HG02840 (cell line): ENCODE measurements at regions not wholly inside any gene's neighbourhood (a gene's known extent, or its start where the extent isn't known, plus 50 kb on each side); places are given as distances from the start of the nearest gene placed in this dataset.
A peak's percentile ranks its signal among the peaks of the same experiment; 100 is the strongest.

ENCODE experiments used
- ATAC-seq: cut with Tn5 transposase; IDR thresholded peaks from one replicate; pipeline ENCODE4 v1.9.1; 2021; ENCODE audit warnings: mild to moderate bottlenecking, moderate library complexity, moderate number of reproducible peaks; ENCODE audit not compliant: unreplicated experiment, low FRiP score

- no peak for ATAC-seq
Measured at GRCh38 chr1:83773059-83773458, 225.9 kb downstream of the TTLL7 start.

- ATAC-seq = no peak
Measured at GRCh38 chr1:83770319-83770661, 228.6 kb downstream of the TTLL7 start.

DNA sequence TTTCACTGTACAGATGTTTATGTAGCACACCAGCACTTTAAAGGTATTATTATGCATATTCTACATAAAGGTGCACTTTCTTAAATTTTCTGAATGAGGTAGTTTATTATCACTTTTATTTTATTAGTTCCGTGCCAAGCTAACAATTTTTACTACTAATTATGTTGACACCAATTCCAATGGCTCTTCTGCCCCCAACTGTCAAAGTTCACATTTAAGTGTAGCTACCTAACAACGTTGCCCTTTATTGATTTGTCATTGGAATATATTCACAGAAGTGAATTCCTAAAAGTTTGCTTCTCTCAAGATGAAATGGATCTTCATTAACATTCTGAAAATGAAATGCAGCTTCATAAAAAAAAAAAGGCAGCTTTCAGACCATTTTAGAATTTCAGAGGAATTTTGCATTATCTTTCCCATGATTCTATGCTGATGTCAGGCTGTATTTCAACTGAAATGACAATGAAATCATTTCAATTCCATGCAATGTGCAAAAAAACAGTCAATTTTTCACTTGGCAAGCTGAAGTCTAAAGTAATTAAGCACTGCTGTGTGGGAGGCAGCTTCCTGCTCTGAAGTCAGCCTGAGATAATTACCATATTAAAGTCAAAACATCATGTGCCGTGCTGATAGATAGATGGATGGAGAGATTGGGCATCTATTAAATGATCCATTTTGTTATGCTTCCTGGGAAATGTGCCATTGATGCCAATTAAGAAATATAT, 229.2 kb downstream of the TTLL7 start:
- no peak for ATAC-seq

- no peak for ATAC-seq
Measured at GRCh38 chr1:83769072-83769471, 229.9 kb downstream of the TTLL7 start.

DNA sequence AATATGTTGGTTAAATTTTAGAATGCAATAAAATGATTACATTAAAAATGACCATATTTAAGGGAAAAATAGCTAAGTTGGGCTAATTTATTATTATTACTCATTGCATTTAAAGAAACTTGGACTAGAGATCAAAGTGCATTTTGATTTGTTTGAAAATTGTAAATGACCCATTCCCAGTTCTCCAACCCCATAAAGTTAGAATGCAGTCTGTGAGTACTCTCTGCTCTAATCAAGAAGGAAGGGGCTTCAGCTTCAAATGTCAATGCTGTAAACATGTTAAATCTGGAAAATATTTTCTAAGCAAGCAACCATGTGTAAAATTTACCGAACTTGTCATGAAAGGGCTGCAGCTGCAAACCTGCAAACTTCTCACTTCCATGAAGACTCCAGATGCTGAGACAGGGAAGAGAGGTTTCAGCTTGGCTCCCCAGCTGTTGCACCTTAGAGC, 232.7 kb downstream of the TTLL7 start:
- ATAC-seq = no peak

DNA sequence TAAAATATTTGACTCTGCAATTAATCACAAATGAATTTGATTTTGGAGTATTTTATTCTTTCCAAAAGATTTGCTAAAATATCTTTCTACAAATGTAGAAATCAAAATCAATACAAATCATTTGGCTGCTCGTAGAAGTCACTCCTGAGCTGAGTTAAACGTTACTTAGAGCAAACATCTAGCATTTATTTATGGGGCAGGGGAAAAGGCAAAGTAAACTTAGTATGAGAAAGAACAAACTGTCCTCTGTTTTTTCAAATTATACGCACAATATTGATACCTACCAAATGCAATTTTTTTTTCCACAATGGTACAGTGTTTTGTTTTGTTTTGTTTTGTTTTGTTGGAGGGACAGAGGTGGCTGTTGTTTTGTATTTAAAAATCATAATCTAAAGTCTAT, 233.8 kb downstream of the TTLL7 start:
- no peak for ATAC-seq

- ATAC-seq = no peak
Measured at GRCh38 chr1:83764209-83764608, 234.7 kb downstream of the TTLL7 start.

DNA sequence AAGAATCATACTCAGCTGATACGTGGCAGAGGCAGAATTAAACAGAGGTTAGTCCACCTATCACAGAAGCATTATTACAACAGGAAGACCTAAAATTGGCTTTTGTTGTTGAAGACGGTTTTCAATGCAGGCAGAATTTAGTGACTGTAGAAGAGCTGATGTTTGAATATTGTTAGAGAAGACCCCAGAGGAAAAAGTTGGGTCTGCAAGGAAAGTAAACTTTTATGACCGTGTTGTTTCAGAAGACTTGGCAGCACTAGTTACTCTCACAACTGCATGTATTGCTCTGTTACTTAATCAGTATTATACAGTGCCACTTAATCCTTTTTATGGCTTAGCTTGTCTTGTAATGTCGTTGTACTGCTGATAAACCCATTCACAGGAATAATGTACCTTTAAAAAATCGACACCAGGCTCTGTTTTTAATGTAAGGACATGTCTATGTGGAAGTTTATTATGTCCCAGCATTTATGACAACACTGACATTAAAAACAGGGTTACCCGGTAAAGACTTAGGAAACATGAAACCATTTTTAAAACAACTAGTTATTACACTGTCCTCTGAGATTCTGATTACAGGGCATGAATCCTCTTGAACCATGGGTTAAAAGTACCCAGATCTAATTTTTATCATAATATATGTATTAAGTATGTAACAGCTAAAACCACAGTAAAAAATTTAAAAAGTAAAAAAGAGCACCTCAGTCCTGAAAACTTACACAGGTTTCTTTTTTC, 235.4 kb downstream of the TTLL7 start:
- no peak for ATAC-seq

DNA sequence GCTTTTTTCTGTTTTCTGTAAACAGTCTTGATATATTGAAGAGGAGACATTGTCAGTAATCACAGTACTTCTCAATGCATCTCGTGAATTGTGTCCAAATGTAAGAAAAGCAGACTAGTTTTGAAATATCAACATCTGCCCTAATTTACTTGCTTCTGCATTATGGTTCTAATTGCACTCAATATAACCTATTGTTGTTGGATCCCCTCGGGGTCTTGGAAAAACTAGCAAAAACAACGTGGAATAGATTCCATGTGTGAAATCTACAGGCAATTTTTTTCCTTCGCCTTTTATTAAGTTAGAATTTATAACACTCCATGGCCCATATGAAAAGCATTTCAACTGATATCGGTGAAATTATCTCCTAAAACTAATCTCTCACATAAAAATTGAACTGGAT, 236.5 kb downstream of the TTLL7 start:
- ATAC-seq = no peak

DNA sequence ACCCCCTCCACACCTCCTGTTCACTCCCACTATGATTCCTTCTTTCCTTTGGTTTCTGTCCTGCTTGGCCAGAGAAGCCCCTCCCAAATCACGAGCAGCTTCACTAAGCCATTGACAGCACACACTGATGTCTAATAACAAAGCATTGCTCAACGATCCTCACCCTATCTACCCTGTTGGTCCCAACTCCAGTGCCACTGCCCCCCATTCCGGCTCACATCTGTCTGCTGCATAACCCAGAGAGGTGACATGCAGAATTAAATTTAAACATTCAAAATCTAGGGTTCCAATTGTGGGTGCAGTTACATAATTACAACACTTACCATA, 236.9 kb downstream of the TTLL7 start:
- no peak for ATAC-seq

DNA sequence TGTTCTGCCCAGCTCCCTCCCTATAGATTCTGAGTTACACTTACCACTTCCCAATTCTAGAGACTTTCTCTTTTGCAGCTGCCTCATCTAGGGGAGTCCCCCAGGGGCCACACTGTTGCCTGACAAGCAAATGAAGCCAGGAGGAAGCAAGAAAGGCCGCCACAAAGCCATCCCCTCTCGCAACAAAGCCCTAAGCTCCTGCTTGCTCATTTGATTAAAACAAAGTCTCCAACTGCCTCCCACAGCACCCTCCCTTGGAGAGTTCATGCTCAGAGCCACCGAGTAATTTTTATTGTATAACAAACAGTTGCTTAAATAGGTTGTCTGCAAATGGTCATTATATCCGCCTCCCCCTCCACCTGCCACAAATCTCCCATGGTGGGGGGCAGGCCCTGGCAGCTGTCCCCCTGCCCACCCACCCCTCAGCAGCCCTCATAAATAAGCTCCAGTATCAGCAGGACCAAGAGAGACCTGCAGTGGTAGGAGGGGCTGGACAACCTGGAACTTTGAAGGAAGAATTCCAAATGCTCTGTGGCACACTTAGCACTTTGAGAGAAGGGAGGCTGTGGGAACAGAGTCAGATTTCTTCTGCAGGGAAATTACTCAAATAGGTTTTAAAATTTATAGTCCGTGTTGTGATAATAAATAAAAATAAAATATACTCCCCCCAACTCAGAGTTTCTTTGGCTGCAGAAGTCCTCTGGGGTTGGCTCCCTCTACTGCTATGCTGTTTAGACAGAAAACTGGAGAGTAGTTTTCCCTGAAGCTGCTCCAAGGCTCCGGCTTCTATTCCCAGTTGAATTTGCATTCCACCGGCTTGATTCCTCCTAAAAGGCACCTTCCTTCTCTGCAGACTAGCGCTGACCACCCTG, 237.5 kb downstream of the TTLL7 start:
- peak; percentile 100 for ATAC-seq

DNA sequence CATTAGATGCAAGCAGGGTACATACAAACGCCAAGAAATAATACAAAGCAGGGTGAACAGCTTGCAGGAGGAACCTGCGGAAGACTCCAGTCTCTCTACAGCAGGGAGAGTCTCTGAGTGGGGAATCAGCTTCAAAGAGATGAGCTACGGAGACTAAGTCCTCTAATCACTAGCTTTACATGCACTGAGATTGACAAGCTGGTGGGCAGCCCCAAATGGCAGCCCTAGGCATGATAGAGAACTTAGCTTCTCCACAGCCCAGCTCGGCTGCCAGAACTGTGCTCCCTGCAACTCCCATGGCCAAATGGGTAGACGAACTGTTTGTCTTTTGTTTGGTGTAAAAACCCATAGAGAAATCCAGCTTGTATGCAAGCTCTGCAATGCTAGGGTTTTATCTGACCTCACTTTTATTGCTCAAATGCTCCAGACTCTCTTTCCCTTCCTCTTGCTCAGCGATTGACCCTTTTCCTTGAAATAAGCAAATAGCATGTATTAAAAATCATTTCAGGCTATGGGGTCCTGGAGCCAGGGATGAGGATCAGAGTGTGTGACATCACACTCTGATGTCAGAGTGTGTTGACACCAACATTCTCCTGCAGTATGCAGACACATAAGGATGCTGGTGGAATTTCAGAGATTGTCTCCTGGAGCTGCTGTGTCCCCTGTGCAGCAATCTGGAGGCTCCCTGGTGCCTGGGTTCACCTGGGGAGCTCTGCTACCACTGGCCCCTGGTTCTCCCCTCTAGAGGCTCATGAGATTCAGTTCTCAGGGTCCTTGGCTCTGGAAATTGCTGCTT, 238.5 kb downstream of the TTLL7 start:
- no peak for ATAC-seq

GRCh38 chr1:83756984-83757717, 241.8 kb downstream of the TTLL7 start:
- ATAC-seq = no peak

- ATAC-seq = no peak
Measured at GRCh38 chr1:83751602-83752001, 247.3 kb downstream of the TTLL7 start.

DNA sequence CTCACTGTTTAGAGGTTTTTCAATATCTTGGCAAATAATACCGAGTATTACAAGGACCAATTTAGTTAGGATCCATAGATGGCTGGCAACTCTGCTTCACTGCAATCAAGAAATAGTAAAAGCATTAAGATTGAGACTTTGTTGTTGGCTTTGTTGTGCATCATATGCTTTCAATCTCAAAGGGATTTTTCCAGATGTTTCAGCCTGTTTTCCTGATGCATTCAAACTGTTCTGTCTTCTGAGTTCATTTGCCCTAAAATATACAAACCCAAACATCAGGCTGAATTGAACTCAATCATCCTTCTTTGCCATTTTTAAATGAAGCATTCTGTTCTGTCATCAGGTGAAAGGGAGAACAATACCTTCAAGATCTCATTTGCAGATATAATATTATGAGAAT, 248.7 kb downstream of the TTLL7 start:
- no peak for ATAC-seq

- no peak for ATAC-seq
Measured at GRCh38 chr1:83747853-83748482, 251.0 kb downstream of the TTLL7 start.

- ATAC-seq = no peak
Measured at GRCh38 chr1:83746234-83746633, 252.7 kb downstream of the TTLL7 start.

DNA sequence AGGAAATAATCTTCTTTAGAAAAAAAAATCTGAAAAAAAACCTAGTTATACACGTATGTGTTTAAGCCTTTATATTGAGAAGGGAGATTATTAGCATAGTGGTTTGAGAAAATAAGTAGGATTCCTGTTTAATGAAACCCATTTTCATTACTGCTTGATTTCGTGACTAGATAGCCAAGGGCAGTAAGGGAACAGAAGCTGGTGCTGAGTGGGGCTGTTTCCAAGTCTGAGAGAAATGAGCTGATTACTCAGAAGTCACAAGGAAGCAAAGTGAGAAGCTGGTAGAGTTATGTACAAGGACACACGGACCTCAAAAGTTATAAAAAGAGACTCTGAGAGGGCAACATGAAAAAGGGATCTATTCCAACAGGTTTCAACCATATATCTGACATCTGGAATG, 256.5 kb downstream of the TTLL7 start:
- no peak for ATAC-seq

DNA sequence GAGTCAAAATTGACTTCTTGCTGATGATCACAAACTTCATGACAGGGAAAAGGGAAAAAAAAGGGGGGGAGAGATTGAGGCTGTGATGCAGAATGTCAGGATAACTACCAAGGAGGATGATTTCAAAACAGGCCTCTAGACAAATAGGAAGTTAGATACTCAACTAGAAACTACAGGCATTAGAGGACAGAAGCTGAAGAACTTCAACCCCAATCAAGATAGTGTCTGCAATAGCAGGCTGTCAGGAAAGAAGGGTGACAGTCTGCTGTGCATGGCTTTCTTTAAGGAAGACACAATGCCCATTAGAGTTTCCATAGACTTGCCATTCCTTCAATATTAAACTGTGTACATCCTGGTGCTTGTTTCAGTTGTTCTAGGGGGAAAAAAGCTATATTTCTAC, 257.2 kb downstream of the TTLL7 start:
- no peak for ATAC-seq
